Cardiac fibroblast (primary cell): ENCODE measurements at regions not wholly inside any gene's neighbourhood (a gene's known extent, or its start where the extent isn't known, plus 50 kb on each side); places are given as distances from the start of the nearest gene placed in this dataset.

Source experiments
- DNase-seq, 2 donors: peaks; one replicate each; pipeline versions ENCODE4 v3.0.0 to v3.0.0-alpha.2; 2010; ENCODE audit warnings: low read depth in 2 of 2
- H3K4me3 ChIP-seq, 2 donors: replicated peaks in 1 of 2; 1 replicate in 1 of 2; 2 replicates in 1 of 2; pipeline ENCODE4 v1.5.1; 2011; ENCODE audit warnings: low read depth in 2 of 2, low read length in 2 of 2, mild to moderate bottlenecking in 2 of 2, moderate library complexity in 1 of 2
- TF ChIP-seq, protein P1 (sequence below): IDR thresholded peaks from one replicate; pipeline ENCODE4 v1.5.1; 2011; ENCODE audit warnings: low read depth, mild to moderate bottlenecking, low read length, inconsistent platforms

DNA sequence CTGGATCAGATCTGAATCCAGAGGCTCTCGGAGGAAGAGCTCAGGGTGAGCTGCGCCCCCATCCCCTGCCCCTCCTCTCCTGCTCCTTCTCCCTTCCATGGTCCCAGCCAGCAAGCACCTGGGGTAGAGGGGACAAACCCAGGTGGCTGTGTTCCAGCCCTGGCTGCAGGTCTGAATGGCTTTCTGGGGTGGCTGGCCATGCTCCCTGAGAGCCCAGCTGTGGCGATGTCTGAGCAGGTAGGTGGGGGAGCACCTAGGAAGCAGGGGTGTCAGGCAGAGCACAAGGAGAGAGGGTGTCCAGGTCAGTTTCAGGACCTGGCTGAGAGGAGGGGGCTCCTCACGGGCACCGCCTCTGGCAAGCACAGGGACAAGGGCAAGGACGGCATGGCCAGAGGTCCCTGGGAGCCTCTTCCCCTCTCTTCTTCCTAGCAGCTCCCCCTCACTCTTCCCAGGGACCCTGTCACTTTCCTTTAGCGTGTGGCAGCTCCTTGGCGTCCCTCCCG is 310.0 kb downstream of the SEC14L1 start:
- no peak for DNase-seq
- TF ChIP-seq, protein P1, sequence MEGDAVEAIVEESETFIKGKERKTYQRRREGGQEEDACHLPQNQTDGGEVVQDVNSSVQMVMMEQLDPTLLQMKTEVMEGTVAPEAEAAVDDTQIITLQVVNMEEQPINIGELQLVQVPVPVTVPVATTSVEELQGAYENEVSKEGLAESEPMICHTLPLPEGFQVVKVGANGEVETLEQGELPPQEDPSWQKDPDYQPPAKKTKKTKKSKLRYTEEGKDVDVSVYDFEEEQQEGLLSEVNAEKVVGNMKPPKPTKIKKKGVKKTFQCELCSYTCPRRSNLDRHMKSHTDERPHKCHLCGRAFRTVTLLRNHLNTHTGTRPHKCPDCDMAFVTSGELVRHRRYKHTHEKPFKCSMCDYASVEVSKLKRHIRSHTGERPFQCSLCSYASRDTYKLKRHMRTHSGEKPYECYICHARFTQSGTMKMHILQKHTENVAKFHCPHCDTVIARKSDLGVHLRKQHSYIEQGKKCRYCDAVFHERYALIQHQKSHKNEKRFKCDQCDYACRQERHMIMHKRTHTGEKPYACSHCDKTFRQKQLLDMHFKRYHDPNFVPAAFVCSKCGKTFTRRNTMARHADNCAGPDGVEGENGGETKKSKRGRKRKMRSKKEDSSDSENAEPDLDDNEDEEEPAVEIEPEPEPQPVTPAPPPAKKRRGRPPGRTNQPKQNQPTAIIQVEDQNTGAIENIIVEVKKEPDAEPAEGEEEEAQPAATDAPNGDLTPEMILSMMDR, result no peak
- H3K4me3 ChIP-seq, result peak overlapping the region; percentile 47 to 55

DNA sequence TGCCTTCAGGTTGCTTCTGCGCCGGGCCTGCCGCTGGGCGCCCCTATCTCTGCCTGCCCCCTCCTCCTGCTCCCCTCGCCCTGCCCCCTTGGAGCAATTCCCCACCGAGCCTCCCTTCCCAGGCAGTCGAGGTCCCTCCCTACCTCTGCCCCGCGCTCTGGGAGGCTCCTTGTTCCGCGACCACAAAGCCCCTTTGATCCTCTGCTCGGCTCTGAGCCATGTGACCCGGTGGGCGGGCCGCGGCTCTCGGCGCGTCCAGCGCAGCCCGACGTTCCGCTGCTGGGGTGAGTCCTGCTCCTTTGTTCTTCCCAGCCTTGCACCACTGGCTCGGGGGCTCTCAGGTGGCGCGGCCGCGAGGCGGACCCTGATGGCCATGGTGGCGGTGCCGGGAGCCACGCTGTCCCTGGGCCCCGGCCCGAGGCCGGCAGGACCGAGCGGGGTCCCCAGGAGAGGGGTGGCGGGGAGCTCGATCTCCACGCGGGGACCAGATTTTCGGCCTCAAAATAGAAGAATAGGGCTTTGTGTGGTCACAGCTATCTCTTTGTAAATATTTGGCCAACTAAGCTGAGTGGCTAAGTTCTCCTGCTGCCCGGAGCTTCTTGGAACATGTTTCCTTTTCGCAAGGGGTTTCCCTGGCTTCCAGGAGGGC is 310.6 kb downstream of the SEC14L1 start:
- peak; percentile 55 to 76 for DNase-seq
- peak overlapping the region; percentile 47 to 55 for H3K4me3 ChIP-seq

DNA sequence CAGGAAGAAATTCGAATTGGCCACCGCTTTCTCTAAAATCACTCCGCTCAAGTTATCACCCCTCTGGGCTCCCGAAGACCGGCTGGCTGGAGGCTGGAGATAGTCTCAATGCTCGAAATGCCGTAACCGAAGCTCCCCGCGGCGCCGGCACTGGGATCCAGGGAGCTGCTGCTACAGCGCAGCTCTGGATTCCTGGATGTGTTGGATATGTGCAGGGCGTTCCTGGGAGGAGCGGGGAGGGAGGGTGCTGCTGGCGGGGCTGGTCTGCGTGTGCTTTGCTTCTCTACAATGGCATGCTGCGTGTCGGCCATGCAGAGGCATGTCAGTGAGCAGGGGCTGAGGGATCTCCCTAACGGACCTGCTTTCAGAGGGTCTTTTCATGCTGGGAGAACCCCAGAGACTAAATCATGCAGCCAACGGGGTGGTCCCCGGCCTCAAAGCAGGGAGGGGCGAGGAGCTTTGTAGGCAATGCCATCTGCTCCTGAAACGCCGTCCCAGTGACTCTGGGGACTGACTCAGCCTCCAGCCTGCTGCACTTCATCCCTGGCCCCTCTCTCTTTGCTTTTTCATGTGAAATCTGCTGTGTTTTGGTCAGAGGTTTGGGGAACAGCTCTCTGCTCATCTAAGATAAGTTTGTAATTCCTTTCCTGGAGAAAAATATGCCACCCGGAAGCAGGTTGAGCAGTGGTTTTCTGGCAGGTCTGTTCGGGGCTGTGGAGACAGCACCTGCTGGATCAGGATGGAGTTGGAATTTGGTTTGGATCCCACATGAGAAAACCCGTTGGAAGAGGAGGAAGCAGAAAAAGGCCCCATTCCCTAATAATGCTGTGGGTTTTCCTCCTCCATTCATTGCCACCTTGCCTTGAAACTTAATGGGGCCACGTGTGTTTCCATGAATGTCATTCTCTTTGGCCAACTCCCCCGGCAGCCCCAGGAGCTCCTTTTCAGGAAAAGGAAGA is 311.4 kb downstream of the SEC14L1 start:
- peak overlapping the region; percentile 47 to 55 for H3K4me3 ChIP-seq
- TF ChIP-seq, protein P1, result no peak
- DNase-seq, result peak; percentile 58 to 83

More for the DNA sequence above, 310.6 kb downstream of the SEC14L1 start:
- TF ChIP-seq, protein P1, result no peak

DNA sequence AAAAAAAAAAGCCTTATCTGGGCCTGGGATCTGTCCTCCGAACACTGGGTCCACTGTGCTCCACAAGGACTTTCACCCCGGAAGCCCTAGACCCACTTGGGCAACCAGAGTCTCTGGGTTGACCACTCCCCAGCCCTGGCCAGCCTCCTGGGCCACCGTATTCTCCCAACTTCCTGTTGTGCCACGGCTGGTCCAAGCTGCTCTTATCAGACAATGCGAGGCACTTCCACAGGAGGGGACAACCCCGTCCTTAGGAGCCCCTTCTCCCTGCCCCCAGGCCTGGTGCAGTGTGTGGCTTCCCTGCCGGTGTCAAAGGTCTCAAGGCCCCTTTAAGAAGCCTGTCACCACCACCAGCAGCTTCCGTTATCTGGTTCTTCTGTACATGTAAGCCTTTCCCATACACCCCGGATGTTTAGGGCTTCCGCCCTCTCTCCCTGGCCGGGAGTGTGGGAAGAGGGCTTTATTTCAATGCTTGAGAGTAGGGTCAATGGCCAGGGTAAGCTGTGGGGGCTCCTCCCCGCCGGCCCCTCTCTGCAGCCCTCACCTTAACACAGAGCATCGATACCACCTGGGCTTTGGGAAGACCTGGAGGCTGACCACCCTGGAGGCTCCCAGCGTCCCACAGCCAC is 313.0 kb downstream of the SEC14L1 start:
- TF ChIP-seq, protein P1, result no peak
- H3K4me3 ChIP-seq, result no peak overlapping the region
- DNase-seq, result peak in 1 of 2 donors; percentile 47

DNA sequence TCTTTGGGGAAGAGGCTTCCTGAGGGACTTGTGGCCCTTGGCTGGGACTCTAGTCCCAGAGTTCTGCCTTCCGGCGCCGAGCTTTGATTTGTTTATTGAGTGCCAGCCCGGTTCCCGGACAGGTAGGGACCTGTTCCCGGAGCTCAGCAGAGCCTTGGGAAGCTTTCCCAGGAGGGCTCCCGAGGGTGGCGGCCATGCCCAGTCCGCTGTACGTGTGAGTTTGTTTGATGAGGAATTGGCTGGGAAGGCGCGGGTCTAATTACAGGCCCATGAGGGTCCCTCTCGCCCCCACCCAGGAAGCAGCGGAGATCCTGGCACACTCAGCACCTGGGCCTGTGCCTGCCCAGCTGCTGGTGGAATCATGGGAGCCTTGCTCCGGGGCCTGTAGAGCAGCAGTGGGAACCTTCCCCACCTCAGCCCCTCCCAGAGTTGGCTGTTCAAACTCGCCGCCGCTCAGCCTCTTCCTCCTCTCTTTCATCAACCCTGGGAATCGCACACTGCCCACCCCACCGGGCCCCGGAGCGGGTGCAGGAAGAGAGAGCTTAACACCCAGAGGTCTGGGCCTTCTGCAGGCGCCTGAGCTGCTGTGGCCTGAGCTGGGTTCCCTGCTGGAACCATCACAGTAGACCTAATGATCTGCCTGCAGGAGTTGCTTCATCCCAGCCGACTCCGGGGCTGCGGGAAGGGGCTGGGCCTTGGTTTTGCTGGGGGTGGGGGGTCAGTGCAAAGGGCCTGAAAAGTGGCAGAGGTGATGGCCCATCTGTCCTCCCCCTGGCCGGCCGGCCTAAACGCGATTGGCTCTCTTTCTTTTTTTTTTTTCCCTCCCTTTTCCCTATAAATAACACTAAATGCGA is 313.7 kb downstream of the SEC14L1 start:
- H3K4me3 ChIP-seq, result no peak overlapping the region

More for the DNA sequence above, 313.7 kb downstream of the SEC14L1 start:
- peak in 1 of 2 donors; percentile 35 for DNase-seq
- TF ChIP-seq, protein P1, result no peak
